ENCODE measurements at regions not wholly inside any gene's neighbourhood (a gene's known extent, or its start where the extent isn't known, plus 50 kb on each side); places are given as distances from the start of the nearest gene placed in this dataset.

GRCh38 chrX:134727363-134727762 is 69.1 kb upstream of the PLAC1 start:
- Histone ChIP-seq H3K27ac (no peak overlapping the region), H3K9me3 (no peaks in the 10 kb centered on the region), H3K4me1 (no peaks in the 10 kb centered on the region), H3K36me3 (no peaks in the 10 kb centered on the region), H3K27me3 (no peaks in the 10 kb centered on the region), H3K4me3 (no peak overlapping the region)
- TF ChIP-seq, protein P1, sequence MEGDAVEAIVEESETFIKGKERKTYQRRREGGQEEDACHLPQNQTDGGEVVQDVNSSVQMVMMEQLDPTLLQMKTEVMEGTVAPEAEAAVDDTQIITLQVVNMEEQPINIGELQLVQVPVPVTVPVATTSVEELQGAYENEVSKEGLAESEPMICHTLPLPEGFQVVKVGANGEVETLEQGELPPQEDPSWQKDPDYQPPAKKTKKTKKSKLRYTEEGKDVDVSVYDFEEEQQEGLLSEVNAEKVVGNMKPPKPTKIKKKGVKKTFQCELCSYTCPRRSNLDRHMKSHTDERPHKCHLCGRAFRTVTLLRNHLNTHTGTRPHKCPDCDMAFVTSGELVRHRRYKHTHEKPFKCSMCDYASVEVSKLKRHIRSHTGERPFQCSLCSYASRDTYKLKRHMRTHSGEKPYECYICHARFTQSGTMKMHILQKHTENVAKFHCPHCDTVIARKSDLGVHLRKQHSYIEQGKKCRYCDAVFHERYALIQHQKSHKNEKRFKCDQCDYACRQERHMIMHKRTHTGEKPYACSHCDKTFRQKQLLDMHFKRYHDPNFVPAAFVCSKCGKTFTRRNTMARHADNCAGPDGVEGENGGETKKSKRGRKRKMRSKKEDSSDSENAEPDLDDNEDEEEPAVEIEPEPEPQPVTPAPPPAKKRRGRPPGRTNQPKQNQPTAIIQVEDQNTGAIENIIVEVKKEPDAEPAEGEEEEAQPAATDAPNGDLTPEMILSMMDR (IDR thresholded peaks at IDR 0.05): no peak
- intact Hi-C loops (cut with DNase I): no loop called here
- ATAC-seq (no peak), DNase-seq (no peak)

- no peaks in the 10 kb centered on the region for H3K36me3 ChIP-seq
- H3K4me3 ChIP-seq: no peak overlapping the region
- DNase-seq (no peak), ATAC-seq (no peak)
- H3K27ac ChIP-seq: no peak overlapping the region
- no peaks in the 10 kb centered on the region for H3K4me1 ChIP-seq
- TF ChIP-seq, protein P1 (IDR thresholded peaks at IDR 0.05): no peak
- intact Hi-C loops (cut with DNase I): no loop called here
- H3K9me3 ChIP-seq: no peaks in the 10 kb centered on the region
- H3K27me3 ChIP-seq: no peaks in the 10 kb centered on the region
Measured at GRCh38 chrX:134725103-134725690, 66.9 kb upstream of the PLAC1 start.

DNA sequence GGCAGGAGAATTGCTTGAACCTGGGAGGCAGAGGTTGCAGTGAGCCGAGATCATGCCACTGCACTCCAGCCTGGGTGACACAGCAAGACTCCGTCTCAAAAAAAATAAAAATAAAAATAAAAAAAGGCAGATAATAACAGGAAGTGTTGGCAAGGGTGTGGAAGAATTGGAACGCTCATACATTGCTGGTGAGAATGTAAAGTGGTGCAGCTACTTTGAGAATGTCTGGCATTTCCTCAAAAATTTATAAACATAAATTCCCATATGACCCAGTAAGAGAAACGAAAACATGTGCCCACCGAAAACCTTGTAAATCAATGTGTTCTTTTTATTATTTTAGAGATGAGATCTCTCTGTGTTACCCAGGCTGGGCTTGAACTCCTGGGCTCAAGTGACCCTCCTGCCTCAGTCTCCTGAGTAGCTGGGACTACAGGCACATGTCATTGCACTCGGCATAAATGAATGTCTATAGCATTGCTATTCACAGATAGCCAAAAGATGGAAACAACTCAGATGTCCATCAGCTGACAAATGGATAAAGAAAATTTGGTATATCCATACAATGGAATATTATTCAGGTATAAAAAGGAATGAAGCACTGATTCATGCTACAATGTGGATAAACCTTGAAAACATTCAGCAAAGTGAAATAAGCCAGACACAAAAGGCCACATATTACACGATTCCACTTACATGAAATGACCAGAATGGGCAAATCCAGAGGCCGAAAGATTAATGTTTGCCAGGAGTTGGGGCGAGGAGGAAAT is 63.7 kb upstream of the PLAC1 start:
- no peaks in the 10 kb centered on the region for H3K9me3 ChIP-seq
- TF ChIP-seq, protein P1 (IDR thresholded peaks at IDR 0.05): no peak
- H3K4me1 ChIP-seq: no peaks in the 10 kb centered on the region
- H3K27me3 ChIP-seq: no peaks in the 10 kb centered on the region
- DNase-seq (no peak), ATAC-seq (no peak)
- intact Hi-C loops (cut with DNase I): no loop called here
- H3K27ac ChIP-seq: no peak overlapping the region
- H3K4me3 ChIP-seq: no peak overlapping the region
- no peaks in the 10 kb centered on the region for H3K36me3 ChIP-seq

- no peak overlapping the region for H3K4me3 ChIP-seq
- H3K27ac ChIP-seq: peak overlapping the region; percentile 30
- H3K27me3 ChIP-seq: no peaks in the 10 kb centered on the region
- no peaks in the 10 kb centered on the region for H3K36me3 ChIP-seq
- DNase-seq (no peak), ATAC-seq (no peak)
- TF ChIP-seq, protein P1 (IDR thresholded peaks at IDR 0.05): no peak
- no peaks in the 10 kb centered on the region for H3K9me3 ChIP-seq
- H3K4me1 ChIP-seq: no peaks in the 10 kb centered on the region
- intact Hi-C loops (cut with DNase I): no loop called here
Measured at GRCh38 chrX:134718966-134719317, 60.7 kb upstream of the PLAC1 start.

DNA sequence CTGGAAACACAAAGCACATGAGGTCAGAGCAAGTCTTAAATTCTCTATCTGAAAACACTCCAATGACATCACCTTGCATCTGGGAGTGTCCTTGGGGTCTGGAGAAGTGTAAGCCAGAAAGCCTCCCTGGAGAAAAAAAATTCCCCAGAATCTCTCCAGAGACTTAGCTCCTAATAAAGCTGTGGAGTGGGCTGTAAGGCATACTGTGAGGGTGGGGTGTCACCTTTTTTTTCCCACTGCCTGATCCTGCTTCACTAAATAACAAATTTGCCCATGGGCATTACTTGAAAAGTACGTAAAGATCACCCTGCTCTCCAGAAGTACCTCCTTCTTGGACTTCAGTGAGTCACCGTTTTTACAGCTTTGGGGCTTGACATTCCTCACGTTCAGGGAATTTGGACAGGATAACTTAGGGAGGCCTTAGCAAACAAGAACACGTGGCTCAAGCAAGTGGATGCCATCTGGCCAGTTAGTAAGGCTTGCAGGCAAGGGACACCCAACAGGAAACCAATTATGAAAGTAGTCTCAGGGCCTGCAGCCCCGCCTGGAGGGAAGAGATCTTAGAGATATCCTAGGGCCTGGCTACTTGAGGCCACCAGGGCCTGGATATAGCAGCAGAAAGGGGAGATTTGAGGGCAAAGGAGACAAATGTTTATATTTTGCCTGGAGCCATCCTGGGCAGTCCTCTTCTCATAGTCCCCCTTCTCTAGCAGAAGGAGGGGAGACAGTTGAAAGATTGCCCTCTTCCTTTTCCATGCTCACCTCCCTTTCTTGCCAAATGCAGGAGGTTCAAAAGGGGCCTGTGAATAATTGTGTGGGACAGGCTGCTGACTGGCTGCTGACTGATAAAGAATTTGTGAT is 60.1 kb upstream of the PLAC1 start:
- H3K36me3 ChIP-seq: no peaks in the 10 kb centered on the region
- TF ChIP-seq, protein P1 (IDR thresholded peaks at IDR 0.05): no peak
- intact Hi-C loops (cut with DNase I): no loop called here
- H3K4me1 ChIP-seq: no peaks in the 10 kb centered on the region
- H3K9me3 ChIP-seq: no peaks in the 10 kb centered on the region
- ATAC-seq (peak; percentile 96), DNase-seq (peak; percentile 60)
- no peak overlapping the region for H3K4me3 ChIP-seq
- peak overlapping the region; percentile 30 for H3K27ac ChIP-seq
- no peaks in the 10 kb centered on the region for H3K27me3 ChIP-seq
